Kidney (tissue), 13 donors: ENCODE measurements at regions not wholly inside any gene's neighbourhood (a gene's known extent, or its start where the extent isn't known, plus 50 kb on each side); places are given as distances from the start of the nearest gene placed in this dataset.
A peak's percentile ranks its signal among the peaks of the same experiment; 100 is the strongest.
"Not testable (repeated sequence)": the region's sequence is repeated elsewhere in the genome, so short reads cannot be mapped to it uniquely, and the experiment has no call there.

ENCODE experiments used
- DNase-seq, 5 donors: peaks; one replicate each; pipeline ENCODE4 v3.0.0-alpha.2; 2013 to 2020
- FAIRE-seq: peaks from 2 replicates; lab custom pipeline; 2012; peaks lifted over from hg19 to GRCh38; lab: Jason Lieb, UNC
- H3K27ac ChIP-seq, 2 donors: one replicate each; pipeline ENCODE4 v1.7.0; 2013; ENCODE audit warnings: low read depth in 2 of 2, low read length in 2 of 2, inconsistent platforms in 1 of 2
- H3K27me3 ChIP-seq: one replicate; pipeline ENCODE4 v1.7.1; 2013; ENCODE audit warnings: low read length, inconsistent platforms; ENCODE audit not compliant: control insufficient read depth, insufficient read depth
- H3K36me3 ChIP-seq, 3 donors: one replicate each; pipeline versions ENCODE4 v1.7.0 to v1.7.1; 2013; ENCODE audit warnings: low read length in 3 of 3, control low read depth in 1 of 3, inconsistent platforms in 1 of 3; ENCODE audit not compliant: insufficient read depth in 3 of 3, control insufficient read depth in 2 of 3
- H3K4me1 ChIP-seq, 3 donors: one replicate each; pipeline versions ENCODE4 v1.7.0 to v1.7.1; 2013; ENCODE audit warnings: low read length in 3 of 3, inconsistent platforms in 1 of 3, low read depth in 1 of 3; ENCODE audit not compliant: control insufficient read depth in 2 of 3, insufficient read depth in 2 of 3
- H3K4me3 ChIP-seq, 3 donors: one replicate each; pipeline versions ENCODE4 v1.7.0 to v1.8.1; 2013; ENCODE audit warnings: low read length in 3 of 3, control low read depth in 1 of 3, inconsistent platforms in 1 of 3
- H3K9ac ChIP-seq, 3 donors: one replicate each; pipeline versions ENCODE4 v1.7.0 to v1.7.1; 2013; ENCODE audit warnings: low read length in 3 of 3, control low read depth in 1 of 3, inconsistent platforms in 1 of 3
- H3K9me3 ChIP-seq, 3 donors: one replicate each; pipeline versions ENCODE4 v1.7.0 to v1.7.1; 2013; ENCODE audit warnings: low read length in 3 of 3, control low read depth in 1 of 3, inconsistent platforms in 1 of 3; ENCODE audit not compliant: control insufficient read depth in 2 of 3, insufficient read depth in 1 of 3
- intact Hi-C: fragments of 100-400 bp; cut with DNase I; formaldehyde crosslinking; loops from one replicate; pipeline ENCODE4 v1.11.1; 2022
- TF ChIP-seq, protein P1 (sequence below): IDR thresholded peaks from 3 replicates; pipeline ENCODE4 v1.5.1; 2012; ENCODE audit warnings: mild to moderate bottlenecking, moderate library complexity, borderline replicate concordance; ENCODE audit not compliant: insufficient read depth; ENCODE audit errors: extremely low read depth
- donor health status: control.
- donor health status: control.
- donor health status: control.
- donor health status: control.
- donor health status: control.
- donor health status: DM: yes; HTN: yes; CAD: no.
- donor health status: Normal renal cell carcinoma (clear cell type).

DNA sequence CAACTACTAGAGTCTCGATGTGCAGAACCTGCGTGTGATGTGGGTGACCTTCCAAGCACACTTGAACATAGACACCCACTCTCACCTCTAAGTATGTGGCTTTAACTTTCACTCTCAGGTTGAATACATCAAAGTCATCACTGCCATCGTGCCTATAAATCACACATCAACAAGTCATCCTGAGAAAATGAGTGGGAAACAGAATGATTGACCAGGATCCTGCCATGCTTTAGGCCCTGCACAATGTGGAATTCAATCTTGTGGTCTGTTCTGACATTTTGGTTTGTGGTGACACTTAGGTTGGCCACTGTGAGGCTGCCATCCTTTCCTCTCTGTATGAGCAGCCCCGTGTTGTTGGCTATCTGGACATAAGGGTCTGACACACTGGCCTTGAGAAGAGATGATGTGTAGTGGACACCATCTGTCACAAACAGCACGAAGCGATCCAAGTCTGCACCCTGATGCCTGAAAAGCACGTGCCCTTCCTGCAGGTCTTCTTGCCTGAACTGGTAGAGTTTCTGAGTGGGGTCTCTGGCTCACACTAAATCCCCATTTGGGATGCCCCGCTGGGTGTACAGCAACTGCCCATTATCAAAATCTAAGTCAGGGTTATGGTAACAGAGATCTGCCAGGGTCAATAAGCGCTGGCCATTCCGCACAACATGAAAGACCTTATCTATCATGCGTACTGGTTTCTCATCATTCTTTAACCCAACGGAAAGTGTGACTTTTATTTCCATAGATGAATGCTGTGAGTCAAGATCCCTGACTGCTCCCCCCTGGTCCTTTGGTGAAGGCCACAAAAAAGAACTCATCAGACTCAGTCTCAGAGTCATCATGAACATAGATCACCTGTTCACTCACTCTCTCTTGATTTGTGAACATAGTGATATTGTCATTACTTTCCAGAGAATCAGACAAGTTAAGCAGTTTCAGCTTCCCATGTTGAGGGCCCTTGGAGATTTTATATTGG lies 116.6 kb downstream of the ESM1 start:
- Histone ChIP-seq H3K27ac (no peak overlapping the region), H3K36me3 (no peaks in the 10 kb centered on the region), H3K4me1 (no peaks in the 10 kb centered on the region), H3K9ac (no peak overlapping the region), H3K27me3 (no peaks in the 10 kb centered on the region), H3K4me3 (no peak overlapping the region), H3K9me3 (no peaks in the 10 kb centered on the region)
- no peak for DNase-seq
- TF ChIP-seq, protein P1, sequence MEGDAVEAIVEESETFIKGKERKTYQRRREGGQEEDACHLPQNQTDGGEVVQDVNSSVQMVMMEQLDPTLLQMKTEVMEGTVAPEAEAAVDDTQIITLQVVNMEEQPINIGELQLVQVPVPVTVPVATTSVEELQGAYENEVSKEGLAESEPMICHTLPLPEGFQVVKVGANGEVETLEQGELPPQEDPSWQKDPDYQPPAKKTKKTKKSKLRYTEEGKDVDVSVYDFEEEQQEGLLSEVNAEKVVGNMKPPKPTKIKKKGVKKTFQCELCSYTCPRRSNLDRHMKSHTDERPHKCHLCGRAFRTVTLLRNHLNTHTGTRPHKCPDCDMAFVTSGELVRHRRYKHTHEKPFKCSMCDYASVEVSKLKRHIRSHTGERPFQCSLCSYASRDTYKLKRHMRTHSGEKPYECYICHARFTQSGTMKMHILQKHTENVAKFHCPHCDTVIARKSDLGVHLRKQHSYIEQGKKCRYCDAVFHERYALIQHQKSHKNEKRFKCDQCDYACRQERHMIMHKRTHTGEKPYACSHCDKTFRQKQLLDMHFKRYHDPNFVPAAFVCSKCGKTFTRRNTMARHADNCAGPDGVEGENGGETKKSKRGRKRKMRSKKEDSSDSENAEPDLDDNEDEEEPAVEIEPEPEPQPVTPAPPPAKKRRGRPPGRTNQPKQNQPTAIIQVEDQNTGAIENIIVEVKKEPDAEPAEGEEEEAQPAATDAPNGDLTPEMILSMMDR = no peak
- no peak for FAIRE-seq
- intact Hi-C loops = no loop called here

DNA sequence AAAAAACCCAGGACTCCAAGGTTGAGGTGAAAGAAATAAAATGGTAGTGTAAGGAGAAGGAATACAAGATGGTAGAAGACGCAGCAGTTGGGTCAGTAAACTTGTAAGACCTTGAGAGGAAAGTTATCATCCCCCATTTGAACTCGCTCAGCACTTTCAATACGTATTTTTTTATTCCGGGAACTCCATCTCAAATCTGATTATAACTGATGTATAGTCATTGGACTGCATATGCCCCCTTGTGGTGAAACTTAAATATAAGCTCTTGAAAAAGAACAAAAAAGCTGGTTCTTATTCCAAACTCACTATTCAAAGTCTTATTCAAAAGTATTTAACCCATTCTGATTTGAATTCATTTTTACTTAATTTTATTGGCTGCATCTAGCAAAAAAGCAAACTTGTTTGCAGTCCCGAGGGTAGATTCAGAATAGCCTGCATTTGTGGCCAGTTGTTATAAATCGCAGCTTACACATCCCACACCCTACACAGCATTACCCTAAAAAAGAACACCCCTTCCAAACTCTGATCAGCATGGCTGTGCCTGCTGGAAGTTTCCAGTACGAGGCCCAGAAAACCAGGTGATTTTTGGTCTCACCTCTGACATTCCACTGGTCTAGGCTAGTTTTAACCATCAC lies 118.0 kb downstream of the ESM1 start:
- Histone ChIP-seq H3K4me1 (no peaks in the 10 kb centered on the region), H3K9ac (no peak overlapping the region), H3K27ac (no peak overlapping the region), H3K4me3 (peak overlapping the region in 2 of 3 donors; percentile 46 to 50), H3K27me3 (no peaks in the 10 kb centered on the region), H3K9me3 (no peaks in the 10 kb centered on the region), H3K36me3 (no peaks in the 10 kb centered on the region)
- intact Hi-C loops = no loop called here
- FAIRE-seq (peak; percentile 87), DNase-seq (peak in 2 of 5 donors; percentile 66 to 80)
- TF ChIP-seq, protein P1 = peak; percentile 55

- intact Hi-C loops, H3K27ac ChIP-seq, H3K36me3 ChIP-seq, DNase-seq, H3K4me3 ChIP-seq, H3K4me1 ChIP-seq, FAIRE-seq, H3K9me3 ChIP-seq, H3K27me3 ChIP-seq, H3K9ac ChIP-seq: not testable (repeated sequence)
Observed at GRCh38 chr5:54864911-54865515, 120.4 kb downstream of the ESM1 start.

GRCh38 chr5:54862036-54862435 lies 123.4 kb downstream of the ESM1 start:
- intact Hi-C loops = no loop called here
- H3K27ac ChIP-seq = no peak overlapping the region
- H3K9ac ChIP-seq = no peak overlapping the region
- H3K9me3 ChIP-seq = peaks cover 0 to 19% (median 5%) of the 10 kb centered on the region in 3 donors
- no peaks in the 10 kb centered on the region for H3K27me3 ChIP-seq
- no peaks in the 10 kb centered on the region for H3K36me3 ChIP-seq
- no peak overlapping the region for H3K4me3 ChIP-seq
- H3K4me1 ChIP-seq = no peaks in the 10 kb centered on the region
- DNase-seq = no peak
- TF ChIP-seq, protein P1 = no peak
- FAIRE-seq = no peak
